RPMI7951 (cell line): ENCODE measurements at regions not wholly inside any gene's neighbourhood (a gene's known extent, or its start where the extent isn't known, plus 50 kb on each side); places are given as distances from the start of the nearest gene placed in this dataset.

ENCODE experiments used
- DNase-seq: peaks from one replicate; pipeline ENCODE4 v3.0.0-alpha.2; 2012; ENCODE audit warnings: low read depth

DNA sequence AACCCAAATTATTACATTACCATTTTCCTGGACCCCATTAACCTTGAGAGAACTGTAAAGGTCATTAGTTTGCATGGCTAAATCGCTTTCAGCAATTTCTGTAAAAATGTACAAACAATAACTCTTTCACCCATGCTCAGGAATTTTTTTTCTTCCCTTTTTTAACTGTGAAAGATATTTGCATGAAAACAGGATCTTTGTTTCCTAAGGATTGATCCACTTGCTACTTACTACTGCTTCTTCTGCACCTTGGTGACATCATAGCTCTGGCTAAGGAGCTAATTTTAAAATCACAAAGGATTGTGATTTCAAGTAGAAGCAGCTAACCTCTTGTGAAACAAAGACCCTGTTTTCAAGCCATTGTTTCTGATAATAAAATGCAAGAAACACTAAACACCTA lies 274.6 kb upstream of the ESRRG start:
- no peak for DNase-seq

DNA sequence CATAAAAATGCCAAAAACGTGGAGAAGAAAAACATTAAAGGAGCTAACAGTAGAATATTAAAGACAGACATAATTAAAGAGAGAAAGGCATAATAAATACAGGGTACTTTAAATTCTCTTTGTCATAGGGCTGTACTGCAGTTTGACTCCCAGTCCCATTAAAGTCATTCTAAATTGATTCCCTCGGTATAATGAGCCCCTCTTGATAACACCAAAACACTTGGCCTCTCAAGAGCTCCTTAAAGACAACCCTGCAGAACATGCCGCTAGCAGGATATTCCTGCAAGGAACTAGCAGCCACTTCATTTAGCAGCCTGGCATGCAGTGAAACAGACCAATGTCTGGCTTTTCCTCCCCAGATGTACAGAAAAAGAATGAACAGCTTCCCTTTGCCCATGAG lies 273.8 kb upstream of the ESRRG start:
- DNase-seq = no peak

GRCh38 chr1:216984536-216984935 lies 261.3 kb upstream of the ESRRG start:
- DNase-seq = no peak

DNA sequence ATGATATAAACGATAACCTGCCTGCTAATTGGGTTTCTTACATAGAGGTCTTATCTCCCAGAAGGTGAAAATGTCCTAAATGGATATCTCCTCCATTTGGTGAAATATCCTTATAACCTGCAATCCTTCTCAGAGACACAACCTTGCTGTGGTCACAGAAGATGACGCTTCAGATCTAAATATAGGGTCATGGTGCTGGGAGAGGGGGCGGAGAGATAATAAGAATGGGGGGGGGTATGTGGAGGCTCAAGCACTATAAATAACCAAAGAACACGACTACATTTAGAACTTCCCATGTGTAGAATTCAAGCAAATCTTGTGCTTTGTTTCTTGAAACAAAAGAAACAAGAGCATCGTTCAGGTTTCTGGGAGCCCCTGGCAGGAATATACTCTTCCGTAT lies 260.6 kb upstream of the ESRRG start:
- no peak for DNase-seq

DNA sequence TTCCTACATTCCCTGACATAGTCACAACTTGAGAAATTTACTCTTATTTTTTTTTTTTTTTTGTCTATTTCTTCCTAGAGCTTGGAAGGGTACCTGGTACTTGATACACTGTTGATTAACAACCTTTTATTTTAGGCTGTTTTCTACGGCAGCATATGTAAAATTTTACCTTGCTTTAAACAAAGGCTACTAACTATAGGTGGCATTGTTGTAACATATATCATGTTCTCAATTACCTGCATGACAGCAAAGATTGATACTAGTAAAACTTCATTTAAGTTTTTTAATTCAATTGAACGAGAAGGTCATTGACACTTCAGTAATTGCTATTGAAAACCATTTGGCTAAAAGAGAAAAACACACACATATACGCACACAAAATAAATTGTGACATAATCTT lies 238.3 kb upstream of the ESRRG start:
- no peak for DNase-seq

GRCh38 chr1:216960716-216961115 lies 237.5 kb upstream of the ESRRG start:
- DNase-seq = no peak

DNA sequence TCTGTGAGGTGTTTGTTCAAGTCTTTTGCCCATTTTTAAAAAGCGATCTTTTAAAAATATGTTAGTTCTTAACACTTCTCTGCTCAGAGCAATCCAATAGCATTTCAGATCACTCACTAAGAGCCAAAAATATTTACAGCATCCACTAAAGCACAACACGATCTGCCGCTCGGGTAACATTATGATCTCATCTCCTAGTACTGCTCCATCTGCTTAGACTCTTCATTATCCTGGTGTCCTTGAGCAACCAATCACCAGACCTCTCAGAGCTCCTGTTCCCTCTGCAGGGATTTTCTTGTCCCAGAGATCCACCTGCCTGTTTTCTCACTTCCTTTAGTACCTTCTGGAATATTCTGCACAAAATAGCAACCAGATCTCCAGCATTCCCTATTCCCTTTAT lies 235.3 kb upstream of the ESRRG start:
- no peak for DNase-seq

DNA sequence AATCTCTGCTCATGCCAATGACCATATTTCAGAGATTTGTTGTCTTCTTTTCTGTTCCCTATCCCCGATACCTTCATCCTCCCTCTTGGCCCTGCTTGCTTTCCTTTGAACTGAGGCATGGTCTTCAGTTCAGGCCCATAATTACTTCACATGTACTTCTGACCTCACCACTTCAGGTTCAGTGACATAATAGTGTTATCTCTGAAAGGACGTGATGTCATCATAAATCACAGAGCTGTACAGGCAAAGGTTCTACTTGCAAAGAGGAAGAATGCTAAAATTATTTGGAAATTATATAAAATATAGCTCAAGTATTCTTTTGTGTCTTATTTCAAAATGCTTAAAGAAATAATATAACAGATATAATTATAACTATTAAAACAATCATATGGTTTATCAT lies 230.3 kb upstream of the ESRRG start:
- DNase-seq = no peak

DNA sequence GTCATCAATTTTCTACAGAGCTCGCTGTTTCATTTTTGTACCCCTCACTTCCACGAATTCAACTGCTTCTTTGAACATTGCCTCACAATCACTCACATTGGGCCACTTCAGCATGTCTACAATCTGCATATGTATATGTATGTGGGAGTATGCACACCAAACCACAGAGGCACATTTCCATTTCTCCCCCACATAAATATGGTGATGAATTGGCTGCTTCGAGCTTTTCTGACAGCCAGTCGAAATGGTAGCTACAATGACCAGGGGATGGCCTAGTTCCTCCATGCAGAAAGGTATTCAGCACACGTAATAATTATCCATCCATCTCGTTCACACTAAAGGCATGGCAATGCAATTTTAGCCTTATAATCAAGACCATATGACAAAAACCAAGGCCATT lies 229.6 kb upstream of the ESRRG start:
- no peak for DNase-seq

GRCh38 chr1:216945538-216946080 lies 222.4 kb upstream of the ESRRG start:
- DNase-seq = no peak

DNA sequence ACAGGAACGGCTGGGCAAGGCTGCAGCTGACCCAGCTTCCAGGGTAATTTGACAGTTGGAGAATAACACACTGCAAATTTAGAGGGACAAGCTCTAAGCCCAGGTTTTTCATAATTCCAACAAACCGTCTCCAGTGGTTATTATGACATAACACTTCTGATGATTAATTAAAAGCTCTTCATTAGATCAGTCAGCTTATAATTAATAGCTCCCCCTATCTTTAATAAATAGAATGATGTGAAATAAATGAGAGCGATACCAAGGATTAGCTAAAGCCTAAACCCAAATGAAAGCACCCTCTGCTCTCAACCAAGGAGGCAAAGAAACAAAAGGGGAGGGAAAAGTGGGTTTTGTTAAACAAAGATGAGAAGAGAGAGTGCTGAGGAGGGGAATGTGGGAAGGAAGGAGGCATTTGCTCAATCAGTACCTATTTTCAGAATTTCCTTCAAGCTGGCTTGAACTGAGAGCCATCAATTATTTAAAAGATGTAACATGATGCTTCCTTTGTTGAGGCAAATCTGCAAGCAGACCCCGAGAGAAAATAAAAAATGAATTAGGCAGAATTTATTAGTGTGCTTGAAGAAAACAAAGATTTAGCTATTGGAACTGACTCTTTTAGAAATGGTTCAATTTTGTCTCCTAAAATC lies 221.8 kb upstream of the ESRRG start:
- DNase-seq = no peak

GRCh38 chr1:216937491-216937890 lies 214.3 kb upstream of the ESRRG start:
- no peak for DNase-seq

GRCh38 chr1:216936779-216937178 lies 213.6 kb upstream of the ESRRG start:
- no peak for DNase-seq

DNA sequence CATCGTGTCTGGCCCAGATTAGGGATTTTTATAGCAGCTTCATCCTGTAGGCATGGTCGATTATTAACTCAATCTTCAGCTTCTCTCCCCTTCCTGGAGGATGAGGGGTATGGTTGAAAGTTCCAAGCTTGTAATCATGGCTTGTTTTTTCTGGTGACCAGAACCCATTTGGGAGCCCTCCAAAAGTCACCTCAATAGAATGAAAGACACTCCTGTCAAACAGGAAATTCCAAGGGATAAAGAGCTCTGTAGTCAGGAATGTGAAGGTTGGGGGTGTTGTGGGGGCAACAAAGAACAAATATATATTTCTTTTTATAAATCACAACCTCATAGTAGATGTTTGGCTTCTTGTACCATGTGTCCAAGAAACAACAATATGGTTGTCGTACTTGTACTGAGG lies 212.7 kb upstream of the ESRRG start:
- DNase-seq = no peak

- no peak for DNase-seq
These were observed 209.2 kb upstream of the ESRRG start for GRCh38 chr1:216932424-216932823.

- DNase-seq = no peak
These were observed 206.8 kb upstream of the ESRRG start for GRCh38 chr1:216929870-216930582.

DNA sequence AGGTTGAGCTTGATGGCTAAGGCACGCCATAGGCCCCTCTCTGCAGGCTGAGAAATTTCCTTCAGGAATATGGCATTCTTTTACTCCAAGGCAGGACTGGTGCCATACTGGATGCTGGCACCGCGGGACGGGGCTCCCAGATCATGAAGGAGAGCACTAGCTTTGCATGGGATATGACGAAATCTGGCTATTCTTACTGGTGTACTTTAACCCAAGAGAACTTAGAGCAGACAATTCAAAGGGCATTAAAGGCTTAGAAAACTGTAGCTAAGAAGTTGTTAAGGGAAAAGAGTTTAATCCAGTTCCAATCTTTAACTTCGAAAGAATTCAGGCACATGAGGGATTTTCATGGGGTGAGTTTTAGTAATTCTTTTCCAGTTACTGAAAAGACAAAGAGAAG lies 204.4 kb upstream of the ESRRG start:
- DNase-seq = no peak

DNA sequence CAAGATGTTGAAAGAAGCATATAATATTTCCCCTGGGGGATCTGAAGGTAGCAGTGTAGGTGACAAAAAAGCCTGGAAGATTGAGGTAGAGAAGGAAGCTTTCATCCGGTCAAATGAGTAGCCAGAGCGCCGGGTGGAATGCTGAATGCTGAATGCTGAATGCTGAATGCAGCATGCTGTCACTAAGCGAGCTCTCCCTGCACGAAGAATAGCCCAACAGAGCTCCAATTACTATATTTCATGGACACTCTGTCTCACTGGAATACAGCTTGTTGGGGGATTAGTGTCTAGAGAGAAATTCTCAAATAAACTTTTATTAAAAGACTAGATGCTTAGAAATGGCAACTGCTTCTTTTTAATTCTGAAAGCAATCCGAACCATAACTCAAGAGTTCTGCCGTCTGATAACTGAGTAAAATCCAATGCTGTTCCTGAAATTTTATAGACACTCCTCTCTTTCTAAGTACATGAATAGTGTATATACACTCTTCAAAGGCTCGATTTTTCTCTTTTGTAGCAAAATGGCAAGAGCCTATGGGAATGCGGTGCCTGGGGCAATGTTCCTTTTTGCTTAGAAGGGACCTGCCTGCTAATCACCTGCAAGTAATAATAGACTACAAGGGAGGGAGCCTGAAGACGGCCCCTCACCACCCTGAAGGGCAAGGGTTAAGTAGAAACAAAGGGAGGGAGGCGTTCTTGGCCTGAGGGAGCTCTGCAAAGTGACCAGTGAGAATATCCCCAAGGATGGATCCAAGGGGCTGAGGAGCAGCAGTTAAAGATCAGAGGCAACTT lies 203.7 kb upstream of the ESRRG start:
- no peak for DNase-seq

GRCh38 chr1:216925962-216926625 lies 202.9 kb upstream of the ESRRG start:
- no peak for DNase-seq

DNA sequence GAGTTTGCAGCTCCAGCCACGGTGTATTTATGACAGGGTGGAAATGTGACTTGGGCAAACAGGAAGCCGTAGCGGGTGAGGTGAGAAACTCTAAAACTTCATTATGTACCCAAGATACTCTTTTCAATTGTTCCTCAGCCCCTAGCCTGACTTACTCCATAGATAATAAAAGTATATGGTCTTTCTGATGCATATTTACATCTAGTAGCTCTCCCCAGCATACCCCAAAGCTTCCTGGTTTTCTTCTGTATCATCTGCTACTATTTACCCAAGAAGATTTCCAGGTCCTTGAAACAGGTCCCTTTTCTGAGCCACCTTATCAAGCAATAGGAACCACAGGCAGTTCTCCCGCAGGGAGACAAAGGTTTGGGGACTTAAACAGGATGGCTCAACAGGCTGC lies 201.5 kb upstream of the ESRRG start:
- DNase-seq = no peak

DNA sequence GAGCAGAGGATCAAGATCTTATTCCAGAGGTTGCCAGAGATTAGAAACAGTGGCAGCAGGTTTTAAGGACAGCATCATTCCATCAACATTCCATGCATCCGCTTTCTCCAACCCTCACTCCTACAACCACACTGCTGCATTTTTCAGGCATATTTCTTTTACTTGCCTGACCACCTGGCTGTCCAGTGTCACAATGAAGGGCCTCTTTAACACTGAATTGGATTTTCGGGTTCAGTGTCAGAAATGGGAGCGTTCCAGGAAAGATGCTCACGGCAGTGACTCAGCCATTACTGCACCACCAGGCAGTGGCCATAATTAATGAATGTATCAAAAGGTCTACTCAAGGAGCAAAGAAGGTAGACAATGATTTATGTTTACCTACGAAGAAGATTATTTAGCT lies 200.4 kb upstream of the ESRRG start:
- DNase-seq = no peak

DNA sequence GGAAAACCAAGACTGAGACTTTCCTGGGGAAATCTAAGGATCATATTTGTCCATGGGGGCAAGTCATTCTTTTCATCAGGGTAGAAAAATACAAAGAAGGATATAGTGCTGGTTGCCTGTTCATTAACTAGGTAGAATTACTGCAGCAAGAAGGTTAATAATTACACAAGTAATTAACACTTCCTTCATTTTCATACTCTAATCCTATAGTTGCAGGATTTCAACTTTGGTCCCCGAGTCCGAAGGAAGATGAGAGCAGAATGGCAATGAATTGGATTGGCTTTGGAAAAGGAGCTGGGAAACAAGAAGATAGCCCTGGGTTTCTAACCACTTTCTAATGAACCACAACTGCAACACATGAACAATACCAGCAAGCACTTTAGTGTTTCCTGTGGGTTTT lies 199.2 kb upstream of the ESRRG start:
- DNase-seq = no peak
